ENCODE measurements at regions not wholly inside any gene's neighbourhood (a gene's known extent, or its start where the extent isn't known, plus 50 kb on each side); places are given as distances from the start of the nearest gene placed in this dataset.
"Not testable (repeated sequence)": the region's sequence is repeated elsewhere in the genome, so short reads cannot be mapped to it uniquely, and the experiment has no call there.

DNA sequence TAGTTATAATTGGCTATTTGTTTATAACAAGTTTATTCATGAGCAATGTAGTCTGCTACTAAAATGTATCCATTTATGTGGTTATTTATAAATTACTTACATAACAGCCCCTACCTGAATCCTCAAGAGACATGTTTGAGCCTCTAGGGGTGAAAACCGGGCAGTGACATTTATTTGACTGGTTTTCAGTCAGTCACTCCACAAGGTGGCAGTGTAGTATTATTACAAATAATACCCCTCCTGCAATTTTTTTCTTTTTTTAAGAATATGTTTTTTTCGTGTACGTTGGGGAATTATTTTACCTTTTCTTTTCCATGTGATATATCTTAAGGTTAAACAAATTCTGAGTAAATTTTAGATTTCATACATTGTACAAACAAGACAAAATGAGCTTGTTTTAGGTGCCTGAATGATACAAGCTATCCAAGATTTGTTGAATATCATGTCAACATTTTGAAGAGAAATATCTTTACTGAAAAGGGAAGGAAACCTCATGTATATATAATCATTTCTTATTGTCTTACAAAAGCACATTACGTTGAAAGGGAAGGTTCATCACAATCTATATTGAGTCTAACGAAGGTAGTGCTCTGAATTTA, 598.7 kb upstream of the TECRL start:
- H3K27ac ChIP-seq (ENCODE audit: low read depth, low read length) = no peak overlapping the region
- no peaks in the 10 kb centered on the region for H3K9me3 ChIP-seq (ENCODE audit: control insufficient read depth, insufficient read depth, low read depth, low read length)
- no peak overlapping the region for H3K4me3 ChIP-seq (ENCODE audit: low read depth, low read length)
- no peaks in the 10 kb centered on the region for H3K36me3 ChIP-seq (ENCODE audit: control insufficient read depth, insufficient read depth, low read length)
- no peak overlapping the region for H3K9ac ChIP-seq (ENCODE audit: low read length)
- no peaks in the 10 kb centered on the region for H3K4me1 ChIP-seq (ENCODE audit: control insufficient read depth, insufficient read depth, low read length)
- H3K27me3 ChIP-seq (ENCODE audit: control insufficient read depth, insufficient read depth, low read length) = no peaks in the 10 kb centered on the region

DNA sequence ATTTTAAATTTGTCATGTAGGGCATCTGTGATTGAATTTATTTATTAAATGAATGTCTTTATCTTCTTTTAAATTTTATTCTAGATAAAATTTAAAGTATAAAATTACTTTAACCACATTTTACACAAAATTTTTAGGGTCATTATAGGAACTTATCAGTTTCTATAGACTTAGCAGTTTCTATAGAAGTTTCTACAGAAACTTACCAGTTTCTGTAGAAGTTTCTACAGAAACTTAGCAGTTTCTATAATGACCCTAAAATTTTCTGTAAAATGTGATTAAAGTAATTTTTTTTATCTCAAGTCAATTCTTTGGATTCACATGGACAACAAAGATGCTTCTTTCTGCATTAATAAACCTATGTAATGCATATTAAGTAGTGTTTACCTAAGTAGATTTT, 565.9 kb upstream of the TECRL start:
- Histone ChIP-seq H3K9ac (ENCODE audit: low read length) (no peak overlapping the region), H3K9me3 (ENCODE audit: control insufficient read depth, insufficient read depth, low read depth, low read length) (peaks cover 4% of the 10 kb centered on the region; the same call in 1 of the 2 replicates), H3K27ac (ENCODE audit: low read depth, low read length) (no peak overlapping the region), H3K36me3 (ENCODE audit: control insufficient read depth, insufficient read depth, low read length) (no peaks in the 10 kb centered on the region), H3K27me3 (ENCODE audit: control insufficient read depth, insufficient read depth, low read length) (no peaks in the 10 kb centered on the region), H3K4me1 (ENCODE audit: control insufficient read depth, insufficient read depth, low read length) (no peaks in the 10 kb centered on the region), H3K4me3 (ENCODE audit: low read depth, low read length) (no peak overlapping the region)

DNA sequence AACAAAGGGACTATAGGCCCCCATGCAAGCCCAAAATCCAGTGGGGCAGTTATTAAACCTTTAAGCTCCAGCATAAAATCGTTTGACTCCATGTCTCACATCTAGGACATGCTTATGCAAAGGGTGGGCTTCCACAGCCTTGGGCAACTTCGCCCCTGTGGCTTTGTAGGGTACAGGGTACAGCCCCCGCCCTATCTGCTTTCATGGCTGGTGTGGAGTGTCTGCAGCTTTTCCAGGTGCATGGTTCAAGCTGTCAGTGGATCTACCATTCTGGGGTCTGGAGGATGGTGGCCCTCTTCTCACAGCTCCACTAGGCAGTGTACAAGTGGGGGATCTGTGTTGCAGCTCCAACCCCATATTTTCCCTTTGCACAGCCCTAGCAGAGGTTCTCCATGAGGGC, 559.8 kb upstream of the TECRL start:
- Histone ChIP-seq H3K27me3 (ENCODE audit: control insufficient read depth, insufficient read depth, low read length) (no peaks in the 10 kb centered on the region), H3K36me3 (ENCODE audit: control insufficient read depth, insufficient read depth, low read length) (no peaks in the 10 kb centered on the region), H3K4me1 (ENCODE audit: control insufficient read depth, insufficient read depth, low read length) (no peaks in the 10 kb centered on the region), H3K9me3 (ENCODE audit: control insufficient read depth, insufficient read depth, low read depth, low read length) (peaks cover 27% of the 10 kb centered on the region), H3K4me3 (ENCODE audit: low read depth, low read length) (no peak overlapping the region), H3K9ac (ENCODE audit: low read length) (no peak overlapping the region), H3K27ac (ENCODE audit: low read depth, low read length) (no peak overlapping the region)

DNA sequence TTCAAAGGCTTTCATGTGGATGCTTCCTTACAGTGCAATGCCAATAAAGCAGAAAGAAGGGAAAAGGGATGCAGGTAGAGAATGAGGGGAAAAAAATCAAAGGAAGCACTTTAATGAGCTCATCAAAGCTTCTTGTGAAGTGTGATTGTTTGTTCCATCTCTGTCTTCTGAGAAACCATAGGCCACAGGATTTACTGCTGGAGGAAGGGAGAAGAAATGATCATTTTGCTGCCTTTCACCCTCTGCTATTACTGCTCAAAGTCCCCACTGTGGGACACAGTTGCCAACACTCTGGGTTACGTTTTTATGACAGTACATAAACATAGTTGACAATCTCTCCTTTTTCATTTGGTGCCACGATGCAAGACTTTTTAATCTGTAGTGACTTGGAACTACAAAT, 558.0 kb upstream of the TECRL start:
- Histone ChIP-seq H3K4me3 (ENCODE audit: low read depth, low read length) (no peak overlapping the region), H3K36me3 (ENCODE audit: control insufficient read depth, insufficient read depth, low read length) (no peaks in the 10 kb centered on the region), H3K27me3 (ENCODE audit: control insufficient read depth, insufficient read depth, low read length) (no peaks in the 10 kb centered on the region), H3K27ac (ENCODE audit: low read depth, low read length) (no peak overlapping the region), H3K9ac (ENCODE audit: low read length) (no peak overlapping the region), H3K9me3 (ENCODE audit: control insufficient read depth, insufficient read depth, low read depth, low read length) (peaks cover 27% of the 10 kb centered on the region), H3K4me1 (ENCODE audit: control insufficient read depth, insufficient read depth, low read length) (no peaks in the 10 kb centered on the region)

DNA sequence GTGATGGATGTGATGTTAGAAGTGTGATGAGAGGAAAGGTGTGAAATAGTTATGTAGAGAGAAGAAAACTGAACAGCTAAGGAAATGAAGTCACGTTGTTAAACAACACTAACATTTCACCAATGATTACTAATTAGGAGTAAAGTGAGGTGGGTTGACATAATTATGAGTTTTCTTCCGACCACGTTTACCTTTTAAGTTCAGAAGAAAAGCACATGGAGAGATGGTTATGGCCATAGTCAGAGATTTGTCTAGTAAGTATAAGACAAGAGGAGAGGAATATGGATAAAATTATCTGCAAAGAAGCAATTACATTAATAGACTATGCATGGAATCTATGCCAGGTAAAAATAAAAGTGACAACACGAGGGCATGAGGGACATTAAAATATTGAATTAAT, 551.3 kb upstream of the TECRL start:
- no peak overlapping the region for H3K4me3 ChIP-seq (ENCODE audit: low read depth, low read length)
- no peaks in the 10 kb centered on the region for H3K36me3 ChIP-seq (ENCODE audit: control insufficient read depth, insufficient read depth, low read length)
- H3K27me3 ChIP-seq (ENCODE audit: control insufficient read depth, insufficient read depth, low read length) = no peaks in the 10 kb centered on the region
- H3K27ac ChIP-seq (ENCODE audit: low read depth, low read length) = no peak overlapping the region
- H3K9ac ChIP-seq (ENCODE audit: low read length) = no peak overlapping the region
- peaks cover 7% of the 10 kb centered on the region; the same call in 1 of the 2 replicates for H3K9me3 ChIP-seq (ENCODE audit: control insufficient read depth, insufficient read depth, low read depth, low read length)
- H3K4me1 ChIP-seq (ENCODE audit: control insufficient read depth, insufficient read depth, low read length) = no peaks in the 10 kb centered on the region

DNA sequence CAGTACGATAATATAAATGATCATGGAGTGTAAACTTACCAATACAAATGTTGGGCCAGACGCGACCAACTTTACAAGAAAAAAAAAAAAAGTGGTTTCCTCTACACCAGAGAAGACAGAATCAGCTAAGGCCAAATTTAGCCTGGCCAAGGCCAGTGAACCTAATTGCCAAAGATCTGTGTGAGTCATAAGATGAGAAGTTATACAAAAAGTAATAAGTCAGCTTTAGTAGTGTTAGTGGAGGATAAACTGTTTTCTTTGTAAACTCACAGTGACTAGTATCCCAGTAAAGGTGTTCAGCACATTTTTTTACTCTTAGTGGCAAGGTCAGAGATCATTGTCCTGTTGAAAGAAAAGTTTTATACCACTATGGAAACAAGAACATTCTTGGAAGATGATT, 531.4 kb upstream of the TECRL start:
- no peak overlapping the region for H3K9ac ChIP-seq (ENCODE audit: low read length)
- H3K36me3 ChIP-seq (ENCODE audit: control insufficient read depth, insufficient read depth, low read length) = no peaks in the 10 kb centered on the region
- H3K27me3 ChIP-seq (ENCODE audit: control insufficient read depth, insufficient read depth, low read length) = no peaks in the 10 kb centered on the region
- H3K4me3 ChIP-seq (ENCODE audit: low read depth, low read length) = no peak overlapping the region
- no peaks in the 10 kb centered on the region for H3K9me3 ChIP-seq (ENCODE audit: control insufficient read depth, insufficient read depth, low read depth, low read length)
- H3K4me1 ChIP-seq (ENCODE audit: control insufficient read depth, insufficient read depth, low read length) = no peaks in the 10 kb centered on the region
- H3K27ac ChIP-seq (ENCODE audit: low read depth, low read length) = no peak overlapping the region

DNA sequence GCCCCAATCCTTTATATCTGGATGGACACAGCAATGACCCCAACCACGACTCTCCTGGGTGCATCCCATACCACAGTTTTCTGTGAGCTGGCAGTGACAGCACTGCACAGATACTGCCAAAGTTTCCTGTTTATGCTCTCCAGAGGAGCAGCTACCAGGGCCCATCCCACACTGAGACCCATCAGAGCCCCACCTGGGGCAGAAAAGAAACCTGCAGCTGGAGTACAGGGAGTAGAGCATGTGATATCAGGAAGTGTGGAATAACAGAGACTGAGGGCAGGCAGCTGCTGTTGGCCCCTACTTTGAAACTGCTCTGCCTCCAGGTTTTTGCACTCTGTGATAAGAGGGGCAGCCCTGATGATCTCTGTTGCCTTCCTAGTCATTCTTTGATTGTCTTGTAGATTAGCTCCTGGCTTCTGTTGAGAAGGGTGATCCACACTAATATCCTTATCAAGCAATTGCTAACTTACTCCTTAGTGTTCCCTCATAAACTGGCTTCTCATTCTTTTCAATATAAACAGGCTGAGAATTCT, 526.3 kb upstream of the TECRL start:
- Histone ChIP-seq H3K9ac (ENCODE audit: low read length) (no peak overlapping the region), H3K36me3 (ENCODE audit: control insufficient read depth, insufficient read depth, low read length) (no peaks in the 10 kb centered on the region), H3K4me3 (ENCODE audit: low read depth, low read length) (no peak overlapping the region), H3K4me1 (ENCODE audit: control insufficient read depth, insufficient read depth, low read length) (no peaks in the 10 kb centered on the region), H3K27ac (ENCODE audit: low read depth, low read length) (no peak overlapping the region), H3K9me3 (ENCODE audit: control insufficient read depth, insufficient read depth, low read depth, low read length) (no peaks in the 10 kb centered on the region), H3K27me3 (ENCODE audit: control insufficient read depth, insufficient read depth, low read length) (no peaks in the 10 kb centered on the region)

DNA sequence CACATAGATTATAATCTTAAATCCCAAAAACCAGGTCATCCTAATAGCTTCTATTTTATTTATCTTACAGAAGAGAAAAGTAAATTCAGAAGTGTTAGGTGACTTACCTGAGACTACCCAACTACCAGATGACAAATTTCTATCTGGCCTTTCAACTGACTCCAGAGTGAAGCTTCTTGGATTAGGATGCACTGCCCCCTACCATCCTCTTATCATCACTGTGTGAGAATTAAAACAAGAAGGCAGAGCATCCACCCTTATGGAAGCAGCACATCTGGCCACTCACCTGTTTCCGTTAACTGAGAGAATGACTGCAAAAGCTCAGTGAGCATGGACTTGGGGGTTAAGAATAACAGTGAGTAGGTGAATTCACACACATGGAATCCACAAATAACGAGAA, 502.6 kb upstream of the TECRL start:
- Histone ChIP-seq H3K9ac (ENCODE audit: low read length) (no peak overlapping the region), H3K4me1 (ENCODE audit: control insufficient read depth, insufficient read depth, low read length) (no peaks in the 10 kb centered on the region; the same call in 1 of the 2 replicates), H3K27me3 (ENCODE audit: control insufficient read depth, insufficient read depth, low read length) (no peaks in the 10 kb centered on the region), H3K4me3 (ENCODE audit: low read depth, low read length) (no peak overlapping the region), H3K36me3 (ENCODE audit: control insufficient read depth, insufficient read depth, low read length) (no peaks in the 10 kb centered on the region), H3K27ac (ENCODE audit: low read depth, low read length) (no peak overlapping the region), H3K9me3 (ENCODE audit: control insufficient read depth, insufficient read depth, low read depth, low read length) (no peaks in the 10 kb centered on the region; the same call in 1 of the 2 replicates)

DNA sequence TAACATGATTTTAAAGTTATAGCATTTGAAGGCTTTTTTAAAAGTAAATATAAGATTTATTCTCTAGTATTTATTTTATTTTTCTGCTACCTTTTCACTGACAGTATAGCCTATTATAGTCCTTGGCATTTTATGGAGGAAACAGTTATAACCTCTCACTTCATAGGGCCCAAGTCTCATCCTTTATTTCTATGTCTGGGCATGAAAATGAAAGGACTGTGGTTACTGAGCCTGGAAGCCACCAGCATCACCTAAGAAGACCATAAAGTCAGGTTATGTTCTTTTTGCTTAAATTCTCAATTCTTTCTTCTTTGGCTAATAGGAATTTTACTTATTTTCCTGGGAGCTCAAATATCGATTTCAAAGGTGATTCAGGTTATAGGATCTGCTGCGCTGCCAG, 494.7 kb upstream of the TECRL start:
- no peak overlapping the region for H3K4me3 ChIP-seq (ENCODE audit: low read depth, low read length)
- H3K9ac ChIP-seq (ENCODE audit: low read length) = no peak overlapping the region

DNA sequence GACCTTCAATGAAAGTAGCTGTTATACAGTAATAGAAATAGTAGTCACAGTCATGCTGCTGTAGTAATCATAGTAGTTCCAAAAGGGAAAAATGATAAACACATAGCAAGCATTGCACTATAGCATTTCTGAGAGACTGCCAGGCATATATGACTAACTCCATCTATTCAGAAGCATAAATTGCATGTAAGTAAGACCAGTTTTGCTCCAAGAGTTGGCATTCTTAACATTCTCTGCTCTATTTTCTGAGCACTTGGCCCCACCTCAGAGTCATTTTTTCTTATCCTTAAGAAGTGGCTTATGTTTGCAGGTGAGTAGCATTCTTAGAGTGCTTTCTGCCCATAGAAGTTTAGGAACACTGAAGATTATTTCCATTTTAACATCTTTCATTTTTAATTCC, 490.3 kb upstream of the TECRL start:
- Histone ChIP-seq H3K36me3 (ENCODE audit: control insufficient read depth, insufficient read depth, low read length) (no peaks in the 10 kb centered on the region), H3K9ac (ENCODE audit: low read length) (no peak overlapping the region), H3K27me3 (ENCODE audit: control insufficient read depth, insufficient read depth, low read length) (no peaks in the 10 kb centered on the region), H3K4me3 (ENCODE audit: low read depth, low read length) (no peak overlapping the region), H3K9me3 (ENCODE audit: control insufficient read depth, insufficient read depth, low read depth, low read length) (0 out of 2 replicates have a peak, but pooled peaks cover 3% of the 10 kb centered on the region), H3K4me1 (ENCODE audit: control insufficient read depth, insufficient read depth, low read length) (0 out of 2 replicates have a peak, but pooled peaks cover 3% of the 10 kb centered on the region), H3K27ac (ENCODE audit: low read depth, low read length) (no peak overlapping the region)

More for the DNA sequence above, 494.7 kb upstream of the TECRL start:
- Histone ChIP-seq H3K4me1 (ENCODE audit: control insufficient read depth, insufficient read depth, low read length) (no peaks in the 10 kb centered on the region), H3K9me3 (ENCODE audit: control insufficient read depth, insufficient read depth, low read depth, low read length) (peaks cover 3% of the 10 kb centered on the region; the same call in 1 of the 2 replicates), H3K27ac (ENCODE audit: low read depth, low read length) (no peak overlapping the region), H3K36me3 (ENCODE audit: control insufficient read depth, insufficient read depth, low read length) (no peaks in the 10 kb centered on the region), H3K27me3 (ENCODE audit: control insufficient read depth, insufficient read depth, low read length) (no peaks in the 10 kb centered on the region)

DNA sequence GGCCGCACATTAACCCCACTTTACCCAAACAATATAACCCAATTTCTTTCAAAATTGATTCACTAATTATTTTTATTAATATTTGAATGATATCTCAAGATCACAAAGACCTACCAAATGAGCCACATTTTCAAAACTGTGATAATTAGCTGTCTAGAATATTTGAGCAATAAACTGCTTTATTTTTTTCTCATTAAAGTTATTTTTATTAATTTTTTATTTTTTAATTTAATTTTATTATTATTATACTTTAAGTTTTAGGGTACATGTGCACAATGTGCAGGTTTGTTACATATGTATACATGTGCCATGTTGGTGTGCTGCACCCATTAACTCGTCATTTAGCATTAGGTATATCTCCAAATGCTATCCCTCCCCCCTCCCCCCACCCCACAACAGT, 489.8 kb upstream of the TECRL start:
- not testable (repeated sequence) for H3K27ac ChIP-seq (ENCODE audit: low read depth, low read length); H3K9me3 ChIP-seq (ENCODE audit: control insufficient read depth, insufficient read depth, low read depth, low read length); H3K36me3 ChIP-seq (ENCODE audit: control insufficient read depth, insufficient read depth, low read length); H3K4me1 ChIP-seq (ENCODE audit: control insufficient read depth, insufficient read depth, low read length); H3K27me3 ChIP-seq (ENCODE audit: control insufficient read depth, insufficient read depth, low read length); H3K4me3 ChIP-seq (ENCODE audit: low read depth, low read length); H3K9ac ChIP-seq (ENCODE audit: low read length)

All from HUES6 (cell line).